ENCODE measurements at regions not wholly inside any gene's neighbourhood (a gene's known extent, or its start where the extent isn't known, plus 50 kb on each side); places are given as distances from the start of the nearest gene placed in this dataset.

GRCh38 chr5:30041291-30041690, 1152.2 kb upstream of the CDH6 start:
- no peak overlapping the region for H3K4me2 ChIP-seq (ENCODE audit: insufficient read depth, low read length)
- DNase-seq (no peak), ATAC-seq (ENCODE audit: insufficient read depth, low read depth) (no peak)
- H3K9ac ChIP-seq (ENCODE audit: low read depth, low read length): no peak overlapping the region
- H3K36me3 ChIP-seq (ENCODE audit: insufficient read depth, low read length): no peaks in the 10 kb centered on the region
- no peak overlapping the region for H3K4me3 ChIP-seq (ENCODE audit: low read depth in 1 of 2, low read length in 2 of 2)
- no peak overlapping the region for H3K27ac ChIP-seq (ENCODE audit: low read length)
- TF ChIP-seq EZH2 (IDR thresholded peaks at IDR 0.05; ENCODE audit: borderline replicate concordance, low read depth, low read length, severe bottlenecking): no peak
- TF ChIP-seq CTCF (IDR thresholded peaks at IDR 0.05; ENCODE audit: borderline replicate concordance, extremely low read depth, low read length, poor library complexity, severe bottlenecking): no peak
- no peaks in the 10 kb centered on the region for H3K4me1 ChIP-seq (ENCODE audit: insufficient read depth, low read length)
- H3K79me2 ChIP-seq (ENCODE audit: insufficient read depth, low read length): no peaks in the 10 kb centered on the region
- no peaks in the 10 kb centered on the region for H3K9me3 ChIP-seq (ENCODE audit: insufficient read depth, low read length, severe bottlenecking)
- H2AFZ ChIP-seq (ENCODE audit: low read depth, low read length): no peak overlapping the region
- no peaks in the 10 kb centered on the region for H4K20me1 ChIP-seq (ENCODE audit: insufficient read depth, low read length)
- H3K27me3 ChIP-seq (ENCODE audit: insufficient read depth, low read length, poor library complexity): no peaks in the 10 kb centered on the region

GRCh38 chr5:30040488-30041118, 1152.9 kb upstream of the CDH6 start:
- Histone ChIP-seq H3K4me1 (ENCODE audit: insufficient read depth, low read length) (no peaks in the 10 kb centered on the region), H3K9me3 (ENCODE audit: insufficient read depth, low read length, severe bottlenecking) (no peaks in the 10 kb centered on the region), H3K4me3 (ENCODE audit: low read depth in 1 of 2, low read length in 2 of 2) (no peak overlapping the region), H4K20me1 (ENCODE audit: insufficient read depth, low read length) (no peaks in the 10 kb centered on the region), H3K4me2 (ENCODE audit: insufficient read depth, low read length) (no peak overlapping the region), H2AFZ (ENCODE audit: low read depth, low read length) (no peak overlapping the region), H3K36me3 (ENCODE audit: insufficient read depth, low read length) (no peaks in the 10 kb centered on the region), H3K27ac (ENCODE audit: low read length) (no peak overlapping the region), H3K79me2 (ENCODE audit: insufficient read depth, low read length) (no peaks in the 10 kb centered on the region), H3K27me3 (ENCODE audit: insufficient read depth, low read length, poor library complexity) (no peaks in the 10 kb centered on the region), H3K9ac (ENCODE audit: low read depth, low read length) (no peak overlapping the region)
- TF ChIP-seq CTCF (IDR thresholded peaks at IDR 0.05; ENCODE audit: borderline replicate concordance, extremely low read depth, low read length, poor library complexity, severe bottlenecking) (peak; percentile 79), EZH2 (IDR thresholded peaks at IDR 0.05; ENCODE audit: borderline replicate concordance, low read depth, low read length, severe bottlenecking) (no peak)
- no peak for DNase-seq
- peak; percentile 45; the same call in 1 of the 3 replicates for ATAC-seq (ENCODE audit: insufficient read depth, low read depth)

DNA sequence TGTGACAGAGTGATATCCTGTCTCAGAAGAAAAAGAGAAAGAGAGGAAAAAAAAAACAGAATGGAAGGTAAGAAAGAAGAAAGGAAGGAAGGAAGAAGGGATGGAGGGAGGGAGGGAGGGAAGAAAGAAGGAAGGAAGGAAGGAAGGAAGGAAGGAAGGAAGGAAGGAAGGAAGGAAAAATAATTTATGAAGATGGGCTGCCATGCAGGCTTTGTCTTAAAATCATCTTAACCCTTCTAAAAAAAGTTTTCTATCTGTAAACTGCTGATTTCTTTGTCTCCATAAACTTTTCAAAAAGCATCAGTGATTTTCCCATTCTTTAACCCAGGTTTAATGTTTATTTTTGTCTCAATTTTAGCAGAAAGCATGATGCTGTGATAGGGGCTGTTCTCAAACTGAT, 1154.1 kb upstream of the CDH6 start:
- no peak overlapping the region for H3K9ac ChIP-seq (ENCODE audit: low read depth, low read length)
- TF ChIP-seq CTCF (IDR thresholded peaks at IDR 0.05; ENCODE audit: borderline replicate concordance, extremely low read depth, low read length, poor library complexity, severe bottlenecking) (no peak), EZH2 (IDR thresholded peaks at IDR 0.05; ENCODE audit: borderline replicate concordance, low read depth, low read length, severe bottlenecking) (no peak)
- H3K27ac ChIP-seq (ENCODE audit: low read length): no peak overlapping the region
- DNase-seq: no peak
- no peak overlapping the region for H3K4me3 ChIP-seq (ENCODE audit: low read depth in 1 of 2, low read length in 2 of 2)
- H3K9me3 ChIP-seq (ENCODE audit: insufficient read depth, low read length, severe bottlenecking): no peaks in the 10 kb centered on the region
- H3K36me3 ChIP-seq (ENCODE audit: insufficient read depth, low read length): no peaks in the 10 kb centered on the region
- no peak for ATAC-seq (ENCODE audit: insufficient read depth, low read depth)
- no peaks in the 10 kb centered on the region for H4K20me1 ChIP-seq (ENCODE audit: insufficient read depth, low read length)
- H3K27me3 ChIP-seq (ENCODE audit: insufficient read depth, low read length, poor library complexity): no peaks in the 10 kb centered on the region
- no peak overlapping the region for H2AFZ ChIP-seq (ENCODE audit: low read depth, low read length)
- H3K79me2 ChIP-seq (ENCODE audit: insufficient read depth, low read length): no peaks in the 10 kb centered on the region
- no peak overlapping the region for H3K4me2 ChIP-seq (ENCODE audit: insufficient read depth, low read length)
- H3K4me1 ChIP-seq (ENCODE audit: insufficient read depth, low read length): no peaks in the 10 kb centered on the region

Measured in DND-41 (cell line).